A549 (cell line): ENCODE measurements at regions not wholly inside any gene's neighbourhood (a gene's known extent, or its start where the extent isn't known, plus 50 kb on each side); places are given as distances from the start of the nearest gene placed in this dataset.

Experiments
- ATAC-seq, 2 experiments: fragments of 200-7000 bp in 1 of 2; fragments of >200 bp in 1 of 2; cut with Nextera tagmentation in 1 of 2; cut with Tn5 transposase in 1 of 2; 3 replicates each; pipeline versions ENCODE4 v1.8.0 to v1.9.1; 2018 to 2020; ENCODE audit warnings: mild to moderate bottlenecking in 1 of 2, moderate library complexity in 1 of 2
- CTCF ChIA-PET: fragments of 300-600 bp; sonication (Branson Sonifier 250); formaldehyde crosslinking; extraction: SDS; loops from one replicate; lab custom pipeline; 2021; ENCODE audit warnings: antibody characterized with exemption, inconsistent platforms; lab: Yijun Ruan, JAX
- POLR2A ChIA-PET: fragments of 350-600 bp; formaldehyde crosslinking; extraction: SDS; loops from one replicate; lab custom pipeline; 2021; ENCODE audit warnings: antibody characterized with exemption, inconsistent platforms; lab: Yijun Ruan, JAX
- DNase-seq, 2 experiments: peaks; one replicate each; pipeline versions ENCODE4 v3.0.0 to v3.0.0-alpha.2; 2011 to 2016; ENCODE audit warnings: low read depth in 1 of 2, low spot score in 1 of 2
- FAIRE-seq: peaks from 2 replicates; lab custom pipeline; 2011; peaks lifted over from hg19 to GRCh38; lab: Jason Lieb, UNC
- H3K27ac ChIP-seq, 2 experiments: fragments of >200 bp; sonication (Bioruptor Twin); formaldehyde crosslinking; 3 replicates each; pipeline ENCODE4 v1.5.1; 2016 to 2017
- H3K4me1 ChIP-seq: fragments of >200 bp; sonication (Bioruptor Twin); formaldehyde crosslinking; 3 replicates; pipeline ENCODE4 v1.6.1; 2016
- H3K4me2 ChIP-seq: fragments of >200 bp; sonication (Bioruptor Twin); formaldehyde crosslinking; 3 replicates; pipeline ENCODE4 v1.6.1; 2016
- H3K4me3 ChIP-seq: fragments of >200 bp; sonication (Bioruptor Twin); formaldehyde crosslinking; 3 replicates; pipeline ENCODE4 v1.5.1; 2016
- H3K9me3 ChIP-seq: fragments of >200 bp; sonication (Bioruptor Twin); formaldehyde crosslinking; 3 replicates; pipeline ENCODE4 v1.6.1; 2016
- CBX2 ChIP-seq: fragments of 200-600 bp; sonication (generic); IDR thresholded peaks from 2 replicates; pipeline ENCODE4 v1.6.1; 2016; ENCODE audit warnings: low read depth, mild to moderate bottlenecking, borderline replicate concordance
- EHMT2 ChIP-seq: fragments of 200-600 bp; sonication (generic); IDR thresholded peaks from 2 replicates; pipeline ENCODE4 v1.6.1; 2016; ENCODE audit warnings: antibody characterized with exemption, low read depth, mild to moderate bottlenecking, moderate library complexity
- ELK1 ChIP-seq: fragments of 150-350 bp; IDR thresholded peaks from 2 replicates; pipeline ENCODE4 v1.6.1; 2014; ENCODE audit warnings: low read depth, mild to moderate bottlenecking, low read length
- EP300 ChIP-seq, 2 experiments: fragments of >200 bp; sonication (Bioruptor Twin); formaldehyde crosslinking; IDR thresholded peaks; 2 replicates in 1 of 2; 3 replicates in 1 of 2; pipeline ENCODE4 v1.6.1; 2016 to 2017
- FOSB ChIP-seq: fragments of 250-450 bp; sonication (Bioruptor Pico); IDR thresholded peaks from 2 replicates; pipeline ENCODE4 v1.5.0; 2020; ENCODE audit warnings: mild to moderate bottlenecking, moderate library complexity
- FOSL2 ChIP-seq, 2 experiments: fragments of 450-650 bp in 1 of 2; fragments of >200 bp in 1 of 2; sonication (Bioruptor Twin) in 1 of 2; formaldehyde crosslinking; IDR thresholded peaks; 2 replicates each; pipeline versions ENCODE4 v1.5.0 to v1.6.1; 2016 to 2020; ENCODE audit warnings: mild to moderate bottlenecking in 1 of 2, moderate library complexity in 1 of 2
- FOXS1 ChIP-seq: fragments of 250-450 bp; sonication (Bioruptor Pico); IDR thresholded peaks from 2 replicates; pipeline ENCODE4 v1.5.0; 2020; ENCODE audit warnings: mild to moderate bottlenecking, moderate library complexity
- HDAC2 ChIP-seq: fragments of 200-600 bp; sonication (generic); IDR thresholded peaks from 2 replicates; pipeline ENCODE4 v1.6.1; 2016
- HEYL ChIP-seq: fragments of 250-450 bp; sonication (Bioruptor Pico); IDR thresholded peaks from 2 replicates; pipeline ENCODE4 v1.8.0; 2021; ENCODE audit warnings: mild to moderate bottlenecking, moderate library complexity
- HMGXB4 ChIP-seq: fragments of 250-450 bp; sonication (Bioruptor Pico); IDR thresholded peaks from 2 replicates; pipeline ENCODE4 v1.5.0; 2021; ENCODE audit warnings: mild to moderate bottlenecking, moderate library complexity, borderline replicate concordance
- HOXA7 ChIP-seq: fragments of 250-450 bp; sonication (Bioruptor Pico); IDR thresholded peaks from 2 replicates; pipeline ENCODE4 v1.5.0; 2020; ENCODE audit warnings: mild to moderate bottlenecking, moderate library complexity
- JUN ChIP-seq, 2 experiments: fragments of >200 bp; sonication (Bioruptor Twin); formaldehyde crosslinking; IDR thresholded peaks; 2 replicates in 1 of 2; 3 replicates in 1 of 2; pipeline ENCODE4 v1.6.1; 2016 to 2017
- MAFK ChIP-seq: fragments of 450-650 bp; IDR thresholded peaks from 2 replicates; pipeline ENCODE4 v1.6.1; 2014; ENCODE audit not compliant: partially characterized antibody
- MYC ChIP-seq: IDR thresholded peaks from 2 replicates; pipeline ENCODE4 v1.6.1; 2012; ENCODE audit warnings: mild to moderate bottlenecking, inconsistent platforms, low read length, improper control_type of control experiment, borderline replicate concordance
- POLR2AphosphoS2 ChIP-seq: conservative IDR thresholded peaks from 2 replicates; pipeline ENCODE4 v1.6.1; 2012; ENCODE audit warnings: low read length, improper control_type of control experiment, inconsistent platforms
- RAD21 ChIP-seq, 2 experiments: fragments of >200 bp in 1 of 2; sonication (Bioruptor Twin) in 1 of 2; formaldehyde crosslinking in 1 of 2; IDR thresholded peaks in 1 of 2; conservative IDR thresholded peaks in 1 of 2; 2 replicates in 1 of 2; 3 replicates in 1 of 2; pipeline ENCODE4 v1.6.1; 2012 to 2018; ENCODE audit warnings: inconsistent platforms in 1 of 2
- RARB ChIP-seq: fragments of 250-450 bp; sonication (Bioruptor Pico); IDR thresholded peaks from 2 replicates; pipeline ENCODE4 v1.8.0; 2021; ENCODE audit warnings: mild to moderate bottlenecking, moderate library complexity
- REST ChIP-seq: fragments of 200-600 bp; sonication (generic); IDR thresholded peaks from 2 replicates; pipeline ENCODE4 v1.6.1; 2016; ENCODE audit warnings: antibody characterized with exemption, mild to moderate bottlenecking, moderate library complexity
- RNF2 ChIP-seq: fragments of 200-600 bp; sonication (generic); IDR thresholded peaks from 2 replicates; pipeline ENCODE4 v1.6.1; 2016; ENCODE audit warnings: low read depth, mild to moderate bottlenecking, antibody characterized with exemption, moderate library complexity, borderline replicate concordance
- SREBF2 ChIP-seq: fragments of 450-650 bp; IDR thresholded peaks from 2 replicates; pipeline ENCODE4 v1.6.1; 2014; ENCODE audit warnings: mild to moderate bottlenecking, moderate library complexity
- ZFP36 ChIP-seq: fragments of 450-650 bp; IDR thresholded peaks from 2 replicates; pipeline ENCODE4 v1.6.1; 2014; ENCODE audit warnings: borderline replicate concordance; ENCODE audit not compliant: partially characterized antibody
- WGBS: methylation state at CpG from one replicate; pipeline ENCODE4 v1.1.6; 2017; ENCODE audit errors: missing lambda C conversion rate; 5-methylcytosine and 5-hydroxymethylcytosine counted together

GRCh38 chr3:165638034-165638433, 199.2 kb downstream of the BCHE start (continued):
- TF ChIP-seq POLR2AphosphoS2 (no peak), HEYL (CRISPR knock-in tag) (no peak), RNF2 (no peak), MAFK (no peak), MYC (no peak)

GRCh38 chr3:165636684-165637015, 200.6 kb downstream of the BCHE start:
- no peak for TF ChIP-seq FOSB (CRISPR knock-in tag)
- no peak for TF ChIP-seq EP300 (IDR thresholded peaks at IDR 0.05)
- no peak for TF ChIP-seq ZFP36
- no peak for TF ChIP-seq REST
- no peak for TF ChIP-seq HDAC2
- TF ChIP-seq RARB (CRISPR knock-in tag): no peak
- no peak for TF ChIP-seq JUN (IDR thresholded peaks at IDR 0.05)
- no peak for TF ChIP-seq EHMT2
- TF ChIP-seq FOXS1 (CRISPR knock-in tag): no peak
- TF ChIP-seq CBX2: no peak
- no peak for TF ChIP-seq RAD21 (conservative IDR thresholded peaks at IDR 0.05 in 1 of 2, IDR thresholded peaks at IDR 0.05 in 1 of 2)
- TF ChIP-seq FOSL2 (IDR thresholded peaks at IDR 0.05): no peak
- no peak for TF ChIP-seq FOSL2 (CRISPR knock-in tag; IDR thresholded peaks at IDR 0.05)
- TF ChIP-seq SREBF2: no peak
- no peak for TF ChIP-seq HMGXB4 (CRISPR knock-in tag)
- TF ChIP-seq ELK1: no peak
- no peak for TF ChIP-seq HOXA7 (CRISPR knock-in tag)
- no peak overlapping the region for H3K4me3 ChIP-seq
- 0 out of 3 replicates have a peak, but pooled peaks cover 3% of the 10 kb centered on the region for H3K4me1 ChIP-seq
- no peak overlapping the region for H3K27ac ChIP-seq
- DNase-seq (no peak), FAIRE-seq (no peak), ATAC-seq (no peak)
- 29% methylated on average over 1 of the region's 1 CpG for WGBS
- CTCF ChIA-PET: no interaction called here
- no peaks in the 10 kb centered on the region for H3K9me3 ChIP-seq
- POLR2A ChIA-PET: no interaction called here
- 0 out of 3 replicates have a peak overlapping the region, but pooled peaks have one; percentile 27 for H3K4me2 ChIP-seq
